HS-5 (cell line): ENCODE measurements at regions not wholly inside any gene's neighbourhood (a gene's known extent, or its start where the extent isn't known, plus 50 kb on each side); places are given as distances from the start of the nearest gene placed in this dataset.
A peak's percentile ranks its signal among the peaks of the same experiment; 100 is the strongest.
"Not testable (repeated sequence)": the region's sequence is repeated elsewhere in the genome, so short reads cannot be mapped to it uniquely, and the experiment has no call there.

Experiments
- DNase-seq: peaks from one replicate; pipeline ENCODE4 v3.0.0-alpha.2; 2012; ENCODE audit warnings: low read depth

DNA sequence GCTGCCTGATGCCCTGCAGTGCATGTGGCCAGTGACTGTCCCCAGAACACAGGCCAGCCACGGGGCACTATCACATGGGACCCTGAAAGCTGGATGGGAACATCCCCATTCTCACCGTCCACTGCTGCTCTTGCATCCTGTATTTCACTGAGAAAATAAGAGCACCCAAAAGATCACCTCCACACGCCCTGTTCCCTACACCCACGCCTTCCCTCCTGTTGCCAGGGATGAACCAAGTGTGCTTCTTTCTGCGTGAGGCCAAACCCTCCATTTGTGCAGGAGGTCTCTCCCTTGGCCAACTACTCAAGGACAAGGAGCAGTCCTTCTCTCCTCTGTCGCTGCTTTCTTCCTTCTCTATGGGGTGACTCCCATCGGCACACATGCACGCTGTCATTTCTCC lies 118.3 kb downstream of the LRRC37A3 start:
- not testable (repeated sequence) for DNase-seq

DNA sequence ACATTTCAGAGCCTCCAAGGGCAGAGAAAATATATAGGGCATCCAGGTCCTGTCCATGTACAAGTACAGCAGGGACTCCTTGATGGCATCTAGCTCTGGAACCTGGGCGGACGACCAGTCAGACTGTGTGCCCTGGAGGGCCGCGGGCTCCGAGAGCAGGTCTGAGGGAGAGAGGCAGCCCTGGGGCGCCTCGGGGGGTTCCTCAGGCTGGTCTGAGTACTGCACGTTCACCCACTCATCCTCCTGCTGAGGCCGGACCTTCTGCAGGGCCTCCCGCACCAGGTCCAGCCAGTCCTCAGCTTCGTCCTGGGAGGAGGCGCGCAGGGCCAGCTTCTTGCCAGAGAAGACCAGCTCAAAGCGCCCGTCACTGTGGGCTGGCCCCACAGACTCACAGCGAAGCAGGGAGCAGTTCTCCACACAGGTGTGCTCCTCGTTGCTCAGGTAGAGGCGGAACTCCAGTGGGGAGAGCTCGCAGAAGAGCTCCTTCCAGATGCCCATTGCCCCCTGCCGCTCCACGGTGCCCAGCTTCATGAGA lies 118.8 kb downstream of the LRRC37A3 start:
- not testable (repeated sequence) for DNase-seq

DNA sequence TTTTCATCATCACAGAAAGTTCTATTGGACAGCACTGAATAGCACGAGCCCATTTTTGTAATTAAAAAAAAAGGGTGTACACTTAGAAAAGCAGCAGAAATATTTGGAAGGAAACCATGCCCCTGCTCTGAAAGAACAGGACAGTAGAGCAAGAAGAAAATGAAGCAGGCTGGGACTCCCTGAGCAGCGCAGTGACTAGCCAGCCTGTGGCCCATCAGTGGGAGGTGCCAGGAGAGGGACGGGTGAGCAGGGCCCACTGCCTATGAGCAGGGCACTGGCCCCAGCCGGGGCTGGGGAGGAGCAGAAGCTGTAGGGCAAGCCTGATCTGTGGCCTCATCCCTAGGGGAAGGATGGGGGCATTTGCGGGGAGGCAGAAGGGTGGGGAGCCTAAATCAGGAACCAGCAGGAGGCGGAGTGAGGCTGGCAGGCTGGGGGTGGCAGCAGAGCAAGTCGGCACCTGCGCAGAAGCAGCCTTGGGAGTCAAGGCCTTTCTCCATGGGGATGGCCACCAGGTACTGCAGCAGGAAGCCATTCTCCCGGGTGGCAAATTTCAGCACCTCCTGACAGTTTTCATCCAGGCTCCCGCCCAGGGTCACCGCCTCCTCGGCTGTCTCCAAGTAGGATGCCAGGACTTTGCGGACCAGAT lies 119.6 kb downstream of the LRRC37A3 start:
- not testable (repeated sequence) for DNase-seq

DNA sequence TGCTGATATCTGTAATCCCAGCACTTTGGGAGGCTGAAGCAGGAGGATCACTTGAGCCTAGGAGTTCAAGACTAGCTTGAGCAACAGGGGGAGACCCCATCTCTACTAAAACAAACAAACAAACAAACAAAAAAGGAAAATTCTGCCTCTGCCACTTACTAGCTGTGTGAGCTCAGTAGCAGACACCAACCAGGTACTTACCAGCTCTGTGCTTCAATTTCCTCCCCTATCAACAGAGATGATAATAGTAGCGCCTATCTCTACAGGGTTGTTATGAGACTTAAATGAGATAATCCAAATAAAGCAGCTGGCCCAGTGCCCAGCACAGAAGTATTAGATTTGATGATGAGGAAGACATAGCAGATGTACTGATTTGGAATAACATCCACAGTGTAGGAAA lies 120.3 kb downstream of the LRRC37A3 start:
- DNase-seq: not testable (repeated sequence)

DNA sequence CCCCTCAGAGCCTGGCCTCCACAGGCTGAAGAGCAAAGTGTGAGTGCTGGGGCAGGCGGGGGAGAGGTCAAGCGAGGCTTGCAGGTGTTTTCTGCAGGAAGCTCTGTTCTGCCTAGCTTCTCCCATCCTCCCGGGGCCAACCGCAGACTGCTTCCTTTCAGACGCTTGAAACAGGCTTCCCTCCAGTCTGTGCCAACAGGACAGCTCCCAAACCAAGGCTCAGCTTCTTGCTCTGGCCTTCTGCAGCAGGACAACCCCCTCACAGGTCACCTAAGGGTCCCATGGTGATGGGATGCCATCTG lies 120.8 kb downstream of the LRRC37A3 start:
- DNase-seq: not testable (repeated sequence)

DNA sequence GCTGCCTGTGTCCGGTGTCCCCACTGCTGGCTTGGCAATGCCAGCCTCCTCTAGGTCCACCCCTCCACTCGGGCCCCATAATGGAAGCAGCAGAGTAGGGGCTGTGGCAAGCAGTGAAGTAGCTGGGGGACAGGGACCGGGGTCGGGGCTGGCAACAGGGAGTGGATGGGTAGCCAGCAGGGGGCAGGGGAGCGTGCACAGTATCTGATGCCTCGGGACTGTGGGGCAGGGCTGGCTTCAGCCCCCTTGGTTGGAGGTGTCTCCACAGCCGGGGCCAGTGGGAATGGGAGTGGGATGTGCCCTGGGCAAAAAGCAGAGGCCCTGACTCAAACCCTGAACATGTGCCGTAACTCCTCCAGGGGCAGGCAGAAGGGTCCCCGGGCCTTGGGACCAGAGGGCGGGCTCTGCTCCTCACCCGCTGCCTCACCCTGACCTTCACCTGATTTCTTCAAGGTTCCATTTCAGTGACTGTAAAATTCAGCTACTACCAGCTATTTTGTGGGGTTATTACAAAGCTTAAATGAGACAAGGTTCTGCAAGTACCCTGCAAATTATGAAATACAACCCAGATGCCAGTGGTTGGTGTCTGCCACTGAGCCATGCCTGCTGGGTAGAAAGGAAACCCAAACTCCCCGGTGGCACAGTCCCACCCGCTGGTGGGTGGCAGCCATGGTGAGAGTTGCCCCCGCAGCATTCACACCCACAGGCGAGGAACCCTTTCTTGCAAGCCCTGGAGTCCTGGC lies 121.4 kb downstream of the LRRC37A3 start:
- DNase-seq: not testable (repeated sequence)

DNA sequence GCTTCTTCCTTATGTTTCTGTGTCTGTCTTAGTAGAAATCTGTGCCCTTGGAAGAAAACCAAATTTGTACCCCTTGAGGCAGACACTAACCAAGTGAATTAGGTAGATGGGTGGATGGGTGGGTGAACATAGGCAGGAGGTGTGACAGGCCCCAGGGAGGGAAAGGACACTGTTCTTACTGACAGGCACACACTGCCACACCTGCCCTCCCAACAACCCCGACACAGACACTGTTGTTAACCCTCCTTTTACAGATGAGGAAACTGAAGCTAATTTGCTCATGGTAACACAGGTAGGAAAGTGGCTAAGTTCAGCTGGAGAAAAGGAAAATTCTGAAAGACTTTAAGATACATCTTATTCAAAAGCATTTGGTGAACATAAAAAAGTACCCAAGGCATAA lies 123.9 kb downstream of the LRRC37A3 start:
- DNase-seq: not testable (repeated sequence)

DNA sequence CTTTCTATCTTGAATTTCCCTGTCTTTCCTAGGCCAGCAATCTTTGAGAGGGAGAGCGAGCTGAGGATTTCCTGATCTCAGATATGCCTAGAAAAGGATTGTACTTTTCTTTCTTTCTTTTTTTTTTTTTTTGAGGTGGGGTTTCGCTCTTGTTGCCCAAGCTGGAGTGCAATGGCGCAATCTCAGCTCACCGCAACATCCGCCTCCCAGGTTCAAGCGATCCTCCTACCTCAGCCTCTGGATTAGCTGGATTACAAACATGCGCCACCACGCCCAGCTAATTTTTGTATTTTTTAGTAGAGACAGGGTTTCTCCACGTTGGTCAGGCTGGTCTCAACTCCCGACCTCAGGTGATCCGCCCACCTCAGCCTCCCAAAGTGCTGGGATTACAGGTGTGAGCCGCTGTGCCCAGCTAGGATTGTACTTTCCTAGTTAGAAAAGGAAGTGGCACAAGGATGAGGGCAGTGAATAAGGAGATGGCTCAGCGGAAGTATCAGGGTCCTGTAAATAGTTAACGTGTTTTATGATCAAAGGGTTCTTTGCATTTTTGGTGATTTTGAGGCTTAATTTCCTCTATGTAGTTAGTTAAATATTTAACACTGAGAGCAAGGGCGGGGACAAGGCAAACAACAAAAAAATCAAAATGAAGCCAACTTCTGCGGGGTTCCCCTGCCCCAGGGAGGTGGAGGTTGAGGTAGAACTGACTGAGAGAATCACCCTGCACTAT lies 124.6 kb downstream of the LRRC37A3 start:
- DNase-seq: not testable (repeated sequence)

DNA sequence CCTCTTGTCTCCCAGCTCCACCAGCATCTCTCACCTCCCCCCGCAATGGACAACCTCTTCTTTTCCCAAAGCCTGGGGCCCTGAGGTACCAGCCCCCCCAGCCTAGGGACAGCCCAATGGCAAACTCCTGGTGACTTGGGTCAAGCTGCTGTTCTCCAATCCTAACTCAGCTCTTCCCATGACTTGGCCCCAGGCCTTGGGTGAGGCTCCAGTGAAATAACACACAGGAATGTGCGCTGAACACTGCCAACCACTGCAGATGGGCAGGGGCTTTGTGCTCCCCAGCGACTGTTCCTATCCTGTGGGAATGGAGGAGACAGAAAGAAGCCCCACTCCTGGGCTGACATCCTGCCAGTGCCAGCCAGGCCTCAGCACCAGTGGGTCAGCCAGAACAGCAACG lies 125.2 kb downstream of the LRRC37A3 start:
- not testable (repeated sequence) for DNase-seq

DNA sequence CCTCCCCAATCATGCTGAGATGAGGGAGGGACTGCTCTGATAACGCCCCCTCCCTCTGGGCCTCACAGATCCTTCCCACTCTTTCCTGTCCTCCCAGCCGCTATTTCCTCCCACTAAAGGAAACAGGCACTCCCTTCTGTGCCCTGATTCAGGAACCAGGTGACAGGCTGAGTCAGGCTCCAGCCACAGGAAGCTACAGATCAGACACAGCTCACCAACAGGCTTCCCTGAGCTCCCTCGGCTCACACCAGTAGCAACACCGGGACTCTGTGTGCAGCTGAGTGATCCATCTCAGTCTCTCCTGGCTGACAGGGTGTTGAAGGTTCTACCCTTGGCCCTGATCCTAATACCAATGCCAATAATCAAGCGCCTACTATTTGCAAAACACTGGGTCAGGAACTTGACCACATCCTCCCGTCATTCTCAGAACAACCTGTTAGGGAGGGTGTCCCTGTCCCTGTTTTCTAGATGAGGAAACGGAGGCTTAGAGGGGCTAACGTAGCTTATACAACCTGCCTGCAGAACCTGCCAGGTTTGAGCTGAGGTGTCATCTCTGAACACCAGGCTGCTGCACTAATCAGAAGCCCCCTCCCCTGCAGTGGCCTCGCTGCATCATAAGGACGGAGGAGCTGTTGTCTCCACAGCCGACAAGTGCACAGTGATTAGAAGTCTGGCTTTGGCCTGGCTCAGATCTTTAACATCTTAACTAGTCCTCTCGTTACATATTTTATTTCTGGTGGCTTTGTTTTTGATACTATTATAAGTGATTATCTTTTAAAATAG lies 126.3 kb downstream of the LRRC37A3 start:
- peak; percentile 64 for DNase-seq

DNA sequence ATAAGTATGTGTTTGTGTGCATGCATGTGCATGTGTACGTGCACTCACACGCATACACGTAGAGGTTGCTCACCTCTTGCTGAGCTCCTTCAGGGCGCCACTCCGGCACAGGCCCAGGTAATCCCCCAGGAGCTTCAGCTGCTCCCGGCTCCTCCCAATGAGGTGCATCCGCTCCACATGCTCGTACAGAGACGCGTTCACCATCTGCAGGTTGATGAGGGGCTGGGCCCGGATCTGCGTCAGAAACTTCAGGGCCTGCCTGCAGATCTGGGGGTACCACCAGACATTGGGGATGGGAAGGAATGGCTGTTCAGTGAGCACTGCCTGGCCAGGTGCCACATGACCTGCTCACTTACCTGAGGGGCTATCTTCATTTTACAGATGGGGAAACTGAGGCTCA lies 127.0 kb downstream of the LRRC37A3 start:
- not testable (repeated sequence) for DNase-seq

DNA sequence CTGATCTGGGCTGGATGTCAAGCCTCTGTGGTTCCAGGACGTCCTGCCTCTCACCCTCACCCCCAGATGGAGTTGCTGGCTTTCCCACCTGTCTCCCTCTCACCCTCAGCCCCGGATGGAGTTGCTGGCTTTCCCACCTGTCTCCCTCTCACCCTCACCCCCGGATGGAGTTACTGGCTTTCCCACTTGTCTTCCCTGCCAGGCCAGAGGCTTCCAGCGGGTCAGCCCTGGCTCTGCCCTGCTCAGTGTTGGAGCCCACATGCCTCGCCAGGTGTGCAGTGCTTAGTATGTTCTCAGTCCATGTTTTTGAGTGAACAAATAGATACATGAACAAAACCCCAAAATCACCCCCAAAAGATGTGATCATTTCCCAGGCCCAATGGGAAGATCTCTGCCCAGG lies 127.6 kb downstream of the LRRC37A3 start:
- DNase-seq: not testable (repeated sequence)

DNA sequence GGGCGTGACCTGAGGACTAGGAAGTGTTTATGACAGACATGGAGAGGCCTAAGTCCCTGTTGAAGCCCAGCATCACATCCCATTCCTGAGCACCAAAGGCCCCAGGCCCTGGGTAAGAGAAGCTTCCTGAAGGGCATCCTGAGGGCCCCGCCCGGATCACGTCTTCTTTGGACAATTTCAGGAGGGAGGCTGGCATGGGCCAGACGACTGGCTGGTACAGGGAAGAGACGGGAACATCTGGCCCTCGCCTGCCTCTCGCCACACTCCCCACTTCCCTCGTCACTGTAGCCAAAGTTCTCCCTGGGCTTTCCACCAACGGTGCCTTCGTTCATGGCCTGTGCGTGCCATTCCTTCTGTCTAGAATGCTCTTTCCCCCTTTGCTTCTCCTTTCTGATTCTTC lies 128.1 kb downstream of the LRRC37A3 start:
- not testable (repeated sequence) for DNase-seq

DNA sequence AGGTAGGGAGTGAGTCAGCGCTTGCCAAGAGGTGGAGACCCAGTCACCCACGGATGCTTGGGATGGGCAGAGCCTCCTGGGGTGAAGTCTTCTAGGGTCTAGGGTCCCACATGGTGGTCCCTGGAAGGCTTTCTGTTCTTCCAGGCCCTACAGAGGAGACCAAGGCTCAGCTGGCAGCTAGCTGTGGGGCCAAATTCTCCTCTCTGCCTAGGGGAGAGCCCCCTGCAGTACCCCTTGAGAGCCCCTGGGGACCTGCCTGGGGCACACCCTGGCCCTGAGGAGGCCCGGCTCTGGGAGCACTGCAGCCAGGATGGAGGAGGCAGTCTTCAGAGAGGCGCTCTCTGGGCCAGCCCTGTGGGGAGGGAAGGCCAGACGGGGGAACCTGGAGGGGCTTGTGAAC lies 128.6 kb upstream of the SMURF2 start:
- DNase-seq: not testable (repeated sequence)

DNA sequence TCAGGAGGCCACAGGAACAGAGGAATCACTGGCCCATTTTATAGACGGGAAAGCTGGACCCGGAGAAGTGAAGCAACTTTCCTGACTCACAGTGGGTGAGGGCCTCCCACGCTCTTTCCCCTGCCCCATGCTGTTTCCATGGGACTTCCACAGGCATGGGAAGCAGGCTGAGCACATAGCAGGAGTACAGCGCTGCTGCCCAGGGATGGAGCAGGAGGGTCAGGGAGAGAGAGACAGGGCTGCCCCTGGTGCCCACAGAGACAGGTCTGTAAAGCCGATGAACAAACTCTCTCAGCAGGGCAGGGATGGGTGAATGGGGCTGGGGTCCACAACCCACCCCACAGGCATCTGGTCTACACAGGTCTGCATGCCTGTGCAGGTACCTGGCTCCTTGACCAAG lies 128.1 kb upstream of the SMURF2 start:
- DNase-seq: not testable (repeated sequence)

DNA sequence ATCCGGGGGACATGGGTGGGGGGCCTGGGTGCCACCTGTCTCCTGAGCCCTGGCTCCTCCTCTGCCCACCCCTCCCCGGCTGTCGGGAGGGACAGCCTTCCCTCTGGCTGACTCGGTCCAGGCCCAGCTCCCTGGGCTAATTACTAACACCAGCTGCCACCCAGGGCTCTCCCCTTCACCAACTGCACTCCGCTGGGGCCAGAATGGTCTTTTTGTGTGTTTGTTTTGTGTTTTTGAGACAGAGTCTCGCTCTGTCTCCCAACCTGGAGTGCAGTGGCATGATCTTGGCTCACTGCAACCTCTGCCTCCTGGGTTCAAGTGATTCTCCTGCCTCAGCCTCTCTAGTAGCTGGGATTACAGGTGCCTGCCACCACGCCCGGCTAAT lies 126.9 kb upstream of the SMURF2 start:
- DNase-seq: not testable (repeated sequence)

DNA sequence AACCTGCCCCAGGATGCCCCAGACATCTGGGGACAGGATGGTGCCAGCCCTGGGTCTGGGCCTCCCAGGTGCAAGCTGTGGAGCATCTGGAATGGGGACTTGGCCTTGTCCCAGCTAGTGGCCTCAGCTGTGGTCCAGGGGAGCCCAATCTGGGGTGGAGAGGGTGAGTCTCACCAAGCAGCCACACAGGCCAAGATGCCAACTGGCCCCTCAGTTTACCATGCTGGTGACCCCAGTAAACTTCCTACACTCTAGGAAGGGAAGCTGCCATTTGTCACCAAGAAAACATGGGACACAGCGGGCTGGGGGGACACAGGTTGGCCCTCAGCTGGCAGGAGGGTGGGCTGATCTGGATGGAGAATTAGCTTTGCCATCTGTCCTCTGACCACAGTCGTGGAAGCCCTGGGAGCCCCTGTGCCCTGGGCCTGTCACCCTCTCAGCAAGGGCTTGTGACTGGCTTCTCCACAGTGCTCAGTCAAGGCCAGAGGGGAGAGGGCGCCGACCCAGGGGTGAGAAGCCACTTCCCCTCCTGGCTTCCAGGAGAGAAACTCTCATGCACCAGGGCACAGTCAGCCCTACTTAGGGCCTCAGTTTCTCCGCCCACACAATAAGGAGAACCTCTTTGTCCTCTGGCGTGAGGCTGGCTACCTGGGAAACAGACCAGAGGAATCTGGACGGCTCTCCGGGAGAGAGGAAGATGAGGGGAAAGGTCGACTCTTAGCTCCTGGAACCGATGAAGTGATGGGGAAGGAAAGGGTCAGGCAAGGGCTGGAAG lies 126.4 kb upstream of the SMURF2 start:
- DNase-seq: no peak

DNA sequence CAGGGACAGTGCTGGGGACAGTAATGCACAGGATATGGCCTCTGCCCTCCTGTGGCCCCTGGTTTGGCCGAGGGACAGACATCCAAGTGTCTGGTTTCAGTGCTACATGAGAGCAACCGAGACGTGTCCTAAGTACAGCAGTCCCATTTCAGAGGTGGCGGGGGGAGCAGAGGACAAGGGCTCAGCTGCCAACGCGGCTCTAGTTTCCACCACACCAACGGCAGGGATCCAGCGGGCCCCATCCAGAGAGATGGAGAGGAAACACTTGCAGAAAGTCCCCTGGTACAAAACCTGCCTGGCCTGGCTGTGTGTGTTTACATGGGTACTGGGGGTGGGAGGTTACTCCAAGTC lies 125.8 kb upstream of the SMURF2 start:
- no peak for DNase-seq

DNA sequence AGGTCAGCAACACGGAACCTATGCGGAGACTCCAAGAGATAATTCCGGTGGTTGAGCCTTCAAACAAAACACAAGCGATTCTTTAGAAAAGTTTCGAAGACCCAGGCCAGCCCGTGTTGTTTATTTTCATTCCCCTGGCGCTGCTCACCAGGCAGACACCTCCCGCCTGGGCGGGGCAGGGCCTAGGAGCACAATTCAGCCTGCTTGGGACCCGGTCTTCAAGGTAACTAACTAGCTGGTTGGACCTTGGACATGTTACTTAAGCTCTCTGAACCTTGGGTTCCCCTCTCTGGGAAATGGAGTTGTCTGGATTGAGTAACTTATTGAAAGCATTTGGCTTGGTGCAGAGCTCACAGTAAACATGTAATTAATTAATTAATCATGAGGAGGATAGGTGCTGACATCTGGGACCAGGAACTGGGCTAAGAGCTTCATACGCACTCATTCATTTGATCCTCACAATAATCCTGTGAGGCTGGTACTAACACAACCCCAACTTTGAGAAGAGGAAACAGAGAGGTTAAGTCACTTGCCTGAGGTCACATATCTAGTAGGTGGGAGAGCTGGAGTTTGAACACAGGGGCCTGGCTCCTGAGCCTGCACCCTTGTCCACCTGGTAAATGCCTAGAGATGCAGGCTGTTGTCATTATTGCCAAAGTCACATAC lies 125.3 kb upstream of the SMURF2 start:
- no peak for DNase-seq

DNA sequence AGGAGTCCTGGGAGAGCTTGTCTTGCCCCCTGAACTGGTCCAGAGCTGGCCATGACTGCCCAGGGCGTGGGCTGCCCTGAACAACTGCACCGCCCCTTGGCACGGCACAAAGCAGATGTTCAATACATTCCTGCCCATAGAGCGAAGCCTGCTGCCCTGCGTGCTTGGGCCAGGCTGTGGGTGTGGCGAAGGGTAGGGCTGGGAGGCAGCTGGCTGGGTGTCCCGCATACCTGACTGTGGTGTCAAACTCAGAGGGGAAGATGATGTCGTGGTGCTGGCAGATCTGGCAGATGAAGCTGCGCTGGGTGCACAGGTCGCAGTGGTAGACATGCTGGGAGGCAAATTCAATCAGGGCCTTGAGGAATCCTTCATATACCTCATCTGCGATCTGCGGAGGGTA lies 124.2 kb upstream of the SMURF2 start:
- DNase-seq: no peak

DNA sequence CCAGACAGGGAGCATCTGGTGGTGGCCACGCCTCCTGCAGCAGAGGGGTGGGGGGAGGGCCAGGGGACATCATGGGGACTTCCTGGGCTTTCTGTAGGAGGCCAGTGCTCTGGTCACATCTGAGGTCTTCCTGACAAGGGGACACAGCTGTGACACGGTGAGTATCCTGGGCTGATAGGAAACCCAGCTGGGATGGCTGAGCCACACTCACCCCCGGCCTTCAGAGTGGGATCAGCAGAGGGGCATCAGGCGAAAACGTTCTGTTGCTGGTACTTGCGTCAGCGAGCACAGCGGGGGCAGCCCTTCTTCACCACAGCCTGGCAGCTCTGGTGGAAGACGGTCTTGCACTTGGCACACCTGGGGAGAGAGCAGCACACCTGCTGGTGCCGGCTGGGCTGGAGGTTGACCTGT lies 122.9 kb upstream of the SMURF2 start:
- DNase-seq: no peak
